ENCODE measurements at regions not wholly inside any gene's neighbourhood (a gene's known extent, or its start where the extent isn't known, plus 50 kb on each side); places are given as distances from the start of the nearest gene placed in this dataset.

DNA sequence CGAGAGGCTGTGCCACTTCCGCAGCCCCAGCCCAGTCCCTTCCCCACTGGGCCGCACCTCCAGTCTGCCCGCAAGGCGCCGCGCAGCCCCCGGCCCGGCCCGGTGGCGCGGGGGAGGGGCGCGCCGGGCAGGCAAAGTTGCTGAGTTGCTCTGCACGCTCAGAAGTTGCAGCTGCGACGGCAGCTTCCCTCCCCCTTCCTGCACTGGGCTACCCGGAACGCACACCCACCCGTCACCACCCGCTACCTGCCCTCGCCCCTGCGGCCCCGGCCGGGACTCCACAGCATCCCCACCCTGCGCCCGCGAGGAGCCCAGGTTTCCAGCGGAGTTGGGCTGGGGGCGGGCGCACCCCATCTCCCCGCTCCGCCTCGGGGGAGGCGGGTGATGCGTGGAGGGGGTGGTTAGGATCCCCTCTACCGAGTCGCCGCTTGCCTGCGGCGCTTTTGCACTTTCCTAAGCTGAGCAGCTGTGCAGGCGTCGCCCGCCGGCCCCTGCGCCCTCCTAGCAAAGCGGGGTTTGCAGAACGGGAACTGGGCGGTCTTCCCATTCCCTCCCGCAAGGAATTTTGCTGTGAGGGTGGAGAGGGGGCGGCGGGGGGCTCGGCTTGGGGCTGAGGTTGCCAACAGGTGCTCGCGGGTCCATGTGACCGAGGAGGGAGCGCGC, 55.9 kb upstream of the RREB1 start:
- Histone ChIP-seq H3K27ac (ENCODE audit: low read depth in 1 of 2, low read length in 2 of 2) (peak overlapping the region; percentile 76 to 77), H3K4me1 (ENCODE audit: control insufficient read depth in 4 of 4, insufficient read depth in 4 of 4, low read length in 3 of 4) (peaks cover 4 to 22% (median 8%) of the 10 kb centered on the region in 4 donors), H3K27me3 (ENCODE audit: control insufficient read depth in 4 of 4, insufficient read depth in 4 of 4, low read length in 3 of 4) (no peaks in the 10 kb centered on the region), H3K9ac (ENCODE audit: low read depth in 1 of 2, low read length in 2 of 2) (peak overlapping the region; percentile 54 to 66), H3K4me3 (ENCODE audit: low read depth in 1 of 3, low read length in 3 of 3) (peak overlapping the region; percentile 61 to 81 (median 78)), H3K36me3 (ENCODE audit: control insufficient read depth in 4 of 4, insufficient read depth in 3 of 4, low read depth in 1 of 4, low read length in 3 of 4) (no peaks in the 10 kb centered on the region), H3K9me3 (ENCODE audit: control insufficient read depth in 4 of 4, low read length in 3 of 4) (no peaks in the 10 kb centered on the region)
- TF ChIP-seq NR2F2 (IDR thresholded peaks at IDR 0.05) (no peak), GABPA (IDR thresholded peaks at IDR 0.05 in 1 of 2, conservative IDR thresholded peaks at IDR 0.05 in 1 of 2) (no peak), TAF1 (conservative IDR thresholded peaks at IDR 0.05) (no peak), EGR1 (IDR thresholded peaks at IDR 0.05; ENCODE audit: low read depth in 2 of 2) (no peak), FOXA1 (IDR thresholded peaks at IDR 0.05) (no peak), RAD21 (IDR thresholded peaks at IDR 0.05) (no peak), FOXA2 (IDR thresholded peaks at IDR 0.05) (no peak), YY1 (IDR thresholded peaks at IDR 0.05) (no peak)
- TF ChIP-seq, protein P1, sequence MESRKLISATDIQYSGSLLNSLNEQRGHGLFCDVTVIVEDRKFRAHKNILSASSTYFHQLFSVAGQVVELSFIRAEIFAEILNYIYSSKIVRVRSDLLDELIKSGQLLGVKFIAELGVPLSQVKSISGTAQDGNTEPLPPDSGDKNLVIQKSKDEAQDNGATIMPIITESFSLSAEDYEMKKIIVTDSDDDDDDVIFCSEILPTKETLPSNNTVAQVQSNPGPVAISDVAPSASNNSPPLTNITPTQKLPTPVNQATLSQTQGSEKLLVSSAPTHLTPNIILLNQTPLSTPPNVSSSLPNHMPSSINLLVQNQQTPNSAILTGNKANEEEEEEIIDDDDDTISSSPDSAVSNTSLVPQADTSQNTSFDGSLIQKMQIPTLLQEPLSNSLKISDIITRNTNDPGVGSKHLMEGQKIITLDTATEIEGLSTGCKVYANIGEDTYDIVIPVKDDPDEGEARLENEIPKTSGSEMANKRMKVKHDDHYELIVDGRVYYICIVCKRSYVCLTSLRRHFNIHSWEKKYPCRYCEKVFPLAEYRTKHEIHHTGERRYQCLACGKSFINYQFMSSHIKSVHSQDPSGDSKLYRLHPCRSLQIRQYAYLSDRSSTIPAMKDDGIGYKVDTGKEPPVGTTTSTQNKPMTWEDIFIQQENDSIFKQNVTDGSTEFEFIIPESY (IDR thresholded peaks at IDR 0.05): no peak
- TF ChIP-seq, protein P2, sequence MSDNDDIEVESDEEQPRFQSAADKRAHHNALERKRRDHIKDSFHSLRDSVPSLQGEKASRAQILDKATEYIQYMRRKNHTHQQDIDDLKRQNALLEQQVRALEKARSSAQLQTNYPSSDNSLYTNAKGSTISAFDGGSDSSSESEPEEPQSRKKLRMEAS (IDR thresholded peaks at IDR 0.05): no peak
- TF ChIP-seq, protein P3, sequence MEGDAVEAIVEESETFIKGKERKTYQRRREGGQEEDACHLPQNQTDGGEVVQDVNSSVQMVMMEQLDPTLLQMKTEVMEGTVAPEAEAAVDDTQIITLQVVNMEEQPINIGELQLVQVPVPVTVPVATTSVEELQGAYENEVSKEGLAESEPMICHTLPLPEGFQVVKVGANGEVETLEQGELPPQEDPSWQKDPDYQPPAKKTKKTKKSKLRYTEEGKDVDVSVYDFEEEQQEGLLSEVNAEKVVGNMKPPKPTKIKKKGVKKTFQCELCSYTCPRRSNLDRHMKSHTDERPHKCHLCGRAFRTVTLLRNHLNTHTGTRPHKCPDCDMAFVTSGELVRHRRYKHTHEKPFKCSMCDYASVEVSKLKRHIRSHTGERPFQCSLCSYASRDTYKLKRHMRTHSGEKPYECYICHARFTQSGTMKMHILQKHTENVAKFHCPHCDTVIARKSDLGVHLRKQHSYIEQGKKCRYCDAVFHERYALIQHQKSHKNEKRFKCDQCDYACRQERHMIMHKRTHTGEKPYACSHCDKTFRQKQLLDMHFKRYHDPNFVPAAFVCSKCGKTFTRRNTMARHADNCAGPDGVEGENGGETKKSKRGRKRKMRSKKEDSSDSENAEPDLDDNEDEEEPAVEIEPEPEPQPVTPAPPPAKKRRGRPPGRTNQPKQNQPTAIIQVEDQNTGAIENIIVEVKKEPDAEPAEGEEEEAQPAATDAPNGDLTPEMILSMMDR (IDR thresholded peaks at IDR 0.05; ENCODE audit: low read depth, low read length, missing input control): no peak
- TF ChIP-seq, protein P4, sequence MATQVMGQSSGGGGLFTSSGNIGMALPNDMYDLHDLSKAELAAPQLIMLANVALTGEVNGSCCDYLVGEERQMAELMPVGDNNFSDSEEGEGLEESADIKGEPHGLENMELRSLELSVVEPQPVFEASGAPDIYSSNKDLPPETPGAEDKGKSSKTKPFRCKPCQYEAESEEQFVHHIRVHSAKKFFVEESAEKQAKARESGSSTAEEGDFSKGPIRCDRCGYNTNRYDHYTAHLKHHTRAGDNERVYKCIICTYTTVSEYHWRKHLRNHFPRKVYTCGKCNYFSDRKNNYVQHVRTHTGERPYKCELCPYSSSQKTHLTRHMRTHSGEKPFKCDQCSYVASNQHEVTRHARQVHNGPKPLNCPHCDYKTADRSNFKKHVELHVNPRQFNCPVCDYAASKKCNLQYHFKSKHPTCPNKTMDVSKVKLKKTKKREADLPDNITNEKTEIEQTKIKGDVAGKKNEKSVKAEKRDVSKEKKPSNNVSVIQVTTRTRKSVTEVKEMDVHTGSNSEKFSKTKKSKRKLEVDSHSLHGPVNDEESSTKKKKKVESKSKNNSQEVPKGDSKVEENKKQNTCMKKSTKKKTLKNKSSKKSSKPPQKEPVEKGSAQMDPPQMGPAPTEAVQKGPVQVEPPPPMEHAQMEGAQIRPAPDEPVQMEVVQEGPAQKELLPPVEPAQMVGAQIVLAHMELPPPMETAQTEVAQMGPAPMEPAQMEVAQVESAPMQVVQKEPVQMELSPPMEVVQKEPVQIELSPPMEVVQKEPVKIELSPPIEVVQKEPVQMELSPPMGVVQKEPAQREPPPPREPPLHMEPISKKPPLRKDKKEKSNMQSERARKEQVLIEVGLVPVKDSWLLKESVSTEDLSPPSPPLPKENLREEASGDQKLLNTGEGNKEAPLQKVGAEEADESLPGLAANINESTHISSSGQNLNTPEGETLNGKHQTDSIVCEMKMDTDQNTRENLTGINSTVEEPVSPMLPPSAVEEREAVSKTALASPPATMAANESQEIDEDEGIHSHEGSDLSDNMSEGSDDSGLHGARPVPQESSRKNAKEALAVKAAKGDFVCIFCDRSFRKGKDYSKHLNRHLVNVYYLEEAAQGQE (IDR thresholded peaks at IDR 0.05): no peak
- DNase-seq (ENCODE audit: low spot score): peak; percentile 65
- WGBS: under 1% methylated on average over 59 of the region's 59 CpGs

DNA sequence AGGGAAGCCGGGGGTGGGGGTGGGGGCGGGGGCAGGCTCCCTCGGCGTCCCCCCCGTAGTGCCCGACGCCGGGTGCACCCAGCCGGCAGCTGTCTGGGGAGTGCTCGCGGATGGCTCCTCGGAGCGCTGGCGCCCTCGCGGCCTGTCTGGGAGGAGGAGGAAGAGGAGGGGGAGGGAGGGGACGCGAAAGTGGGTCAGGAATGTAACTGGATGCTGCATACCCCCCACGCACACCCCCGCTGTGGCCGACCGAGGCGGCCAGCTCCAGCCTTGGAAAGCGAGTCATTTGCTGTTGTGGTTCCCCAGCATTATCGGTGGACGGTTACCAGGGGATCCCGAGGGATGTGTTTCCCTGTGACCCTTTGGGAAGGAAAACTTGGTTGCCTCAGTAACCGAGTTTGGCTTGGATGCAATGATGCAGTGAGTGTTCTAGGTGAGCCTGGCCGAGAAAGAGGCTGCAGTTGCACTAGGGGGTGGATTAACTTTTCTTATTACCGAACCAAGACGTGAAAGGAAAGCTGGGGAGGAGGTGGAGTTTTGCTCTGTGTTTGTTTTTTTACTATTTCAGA, 55.2 kb upstream of the RREB1 start:
- DNase-seq (ENCODE audit: low spot score): peak; percentile 46
- Histone ChIP-seq H3K9ac (ENCODE audit: low read depth in 1 of 2, low read length in 2 of 2) (peak overlapping the region in 1 of 2 donors; percentile 49), H3K27ac (ENCODE audit: low read depth in 1 of 2, low read length in 2 of 2) (peak overlapping the region; percentile 76 to 77), H3K27me3 (ENCODE audit: control insufficient read depth in 4 of 4, insufficient read depth in 4 of 4, low read length in 3 of 4) (no peaks in the 10 kb centered on the region), H3K9me3 (ENCODE audit: control insufficient read depth in 4 of 4, low read length in 3 of 4) (no peaks in the 10 kb centered on the region), H3K4me1 (ENCODE audit: control insufficient read depth in 4 of 4, insufficient read depth in 4 of 4, low read length in 3 of 4) (peaks cover 4 to 22% (median 8%) of the 10 kb centered on the region in 4 donors), H3K36me3 (ENCODE audit: control insufficient read depth in 4 of 4, insufficient read depth in 3 of 4, low read depth in 1 of 4, low read length in 3 of 4) (no peaks in the 10 kb centered on the region), H3K4me3 (ENCODE audit: low read depth in 1 of 3, low read length in 3 of 3) (peak overlapping the region; percentile 51 to 81 (median 61))
- TF ChIP-seq, protein P1 (IDR thresholded peaks at IDR 0.05): no peak
- peak; percentile 6 for TF ChIP-seq SP1 (IDR thresholded peaks at IDR 0.05)
- 13% methylated on average over 31 of the region's 31 CpGs for WGBS

All from liver (tissue), 8 donors.